ENCODE measurements at regions not wholly inside any gene's neighbourhood (a gene's known extent, or its start where the extent isn't known, plus 50 kb on each side); places are given as distances from the start of the nearest gene placed in this dataset.

- H3K27ac Mint-ChIP-seq (ENCODE audit: unreplicated experiment): no peak overlapping the region
- no peaks in the 10 kb centered on the region for H3K27me3 Mint-ChIP-seq (ENCODE audit: unreplicated experiment)
- no peak for TF ChIP-seq CTCF (IDR thresholded peaks at IDR 0.05; ENCODE audit: partially characterized antibody, unreplicated experiment)
- DNase-seq: no peak
- H3K9me3 Mint-ChIP-seq (ENCODE audit: unreplicated experiment): no peaks in the 10 kb centered on the region
- H3K36me3 Mint-ChIP-seq (ENCODE audit: unreplicated experiment): no peaks in the 10 kb centered on the region
- H3K4me3 Mint-ChIP-seq (ENCODE audit: unreplicated experiment): no peak overlapping the region
- no peaks in the 10 kb centered on the region for H3K4me1 Mint-ChIP-seq (ENCODE audit: low read depth, unreplicated experiment)
Observed at GRCh38 chr4:15376594-15376993, 51.2 kb upstream of the C1QTNF7 start.

Data from glutamatergic neuron (in vitro differentiated cells).